Activated T-helper 1 cell treated with anti-CD3 and anti-CD28 coated beads, Interleukin-12 subunit alpha, Interleukin-12 subunit beta, Interleukin-2, Interleukin-4 antibody, amounts not matched to agents 30 ng/mL and 10 ng/mL and 1 ng/mL, durations not matched to agents 14 hours and 24 hours and 36 hours (primary cell): ENCODE measurements at regions not wholly inside any gene's neighbourhood (a gene's known extent, or its start where the extent isn't known, plus 50 kb on each side); places are given as distances from the start of the nearest gene placed in this dataset.
"Not testable (repeated sequence)": the region's sequence is repeated elsewhere in the genome, so short reads cannot be mapped to it uniquely, and the experiment has no call there.

Source experiments
- DNase-seq: peaks from one replicate; pipeline ENCODE4 v3.0.0; 2021; ENCODE audit warnings: low spot score
- H3K27ac Mint-ChIP-seq: one replicate; pipeline ENCODE4 v1.8.0; 2021; ENCODE audit warnings: mild to moderate bottlenecking, mixed read lengths
- H3K27me3 Mint-ChIP-seq: one replicate; pipeline ENCODE4 v1.8.0; 2022; ENCODE audit warnings: mild to moderate bottlenecking, moderate library complexity, mixed read lengths; ENCODE audit not compliant: insufficient read depth
- H3K36me3 Mint-ChIP-seq: one replicate; pipeline ENCODE4 v1.8.0; 2021; ENCODE audit warnings: low read depth, mixed read lengths
- H3K4me1 Mint-ChIP-seq: one replicate; pipeline ENCODE4 v1.8.0; 2021; ENCODE audit warnings: low read depth, mixed read lengths
- H3K4me3 Mint-ChIP-seq: one replicate; pipeline ENCODE4 v1.8.0; 2021; ENCODE audit warnings: mild to moderate bottlenecking, moderate library complexity, mixed read lengths
- H3K9me3 Mint-ChIP-seq: one replicate; pipeline ENCODE4 v1.8.0; 2021; ENCODE audit warnings: mixed read lengths
- intact Hi-C: fragments of 100-400 bp; cut with micrococcal nuclease; formaldehyde crosslinking; loops from one replicate; pipeline ENCODE4 v1.15.1; 2024

- intact Hi-C loops: no loop called here
- no peak for DNase-seq
- Mint-ChIP-seq H3K36me3 (peaks cover 3% of the 10 kb centered on the region), H3K4me3 (no peak overlapping the region), H3K27me3 (peaks cover 13% of the 10 kb centered on the region), H3K27ac (no peak overlapping the region), H3K9me3 (peaks cover 27% of the 10 kb centered on the region), H3K4me1 (peaks cover 5% of the 10 kb centered on the region)
These were observed 71.0 kb upstream of the CD55 start for GRCh38 chr1:207250431-207250830.

- intact Hi-C loops: no loop called here
- Mint-ChIP-seq H3K27ac (no peak overlapping the region), H3K9me3 (peaks cover 32% of the 10 kb centered on the region), H3K4me3 (no peak overlapping the region), H3K27me3 (peaks cover 10% of the 10 kb centered on the region), H3K4me1 (peaks cover 5% of the 10 kb centered on the region), H3K36me3 (peaks cover 3% of the 10 kb centered on the region)
- DNase-seq: no peak
These were observed 70.4 kb upstream of the CD55 start for GRCh38 chr1:207251066-207251465.

- H3K27ac Mint-ChIP-seq: no peak overlapping the region
- no peaks in the 10 kb centered on the region for H3K4me1 Mint-ChIP-seq
- peaks cover 50% of the 10 kb centered on the region for H3K9me3 Mint-ChIP-seq
- no peak for DNase-seq
- H3K36me3 Mint-ChIP-seq: peaks cover 3% of the 10 kb centered on the region
- H3K27me3 Mint-ChIP-seq: peaks cover 7% of the 10 kb centered on the region
- no peak overlapping the region for H3K4me3 Mint-ChIP-seq
- intact Hi-C loops: no loop called here
These were observed 64.6 kb upstream of the CD55 start for GRCh38 chr1:207256869-207257268.

GRCh38 chr1:207259391-207259790, 62.1 kb upstream of the CD55 start:
- H3K9me3 Mint-ChIP-seq: peaks cover 41% of the 10 kb centered on the region
- H3K4me3 Mint-ChIP-seq: no peak overlapping the region
- peaks cover 6% of the 10 kb centered on the region for H3K36me3 Mint-ChIP-seq
- DNase-seq: no peak
- H3K4me1 Mint-ChIP-seq: no peaks in the 10 kb centered on the region
- H3K27me3 Mint-ChIP-seq: peaks cover 2% of the 10 kb centered on the region
- intact Hi-C loops: no loop called here
- H3K27ac Mint-ChIP-seq: no peak overlapping the region

GRCh38 chr1:207261971-207262370, 59.5 kb upstream of the CD55 start:
- Mint-ChIP-seq H3K9me3 (peaks cover 16% of the 10 kb centered on the region), H3K4me3 (no peak overlapping the region), H3K36me3 (peaks cover 3% of the 10 kb centered on the region), H3K4me1 (no peaks in the 10 kb centered on the region), H3K27me3 (peaks cover 4% of the 10 kb centered on the region), H3K27ac (no peak overlapping the region)
- DNase-seq: no peak
- intact Hi-C loops: no loop called here

GRCh38 chr1:207262891-207263290, 58.6 kb upstream of the CD55 start:
- H3K27me3 Mint-ChIP-seq, DNase-seq, intact Hi-C loops, H3K9me3 Mint-ChIP-seq, H3K4me3 Mint-ChIP-seq, H3K27ac Mint-ChIP-seq, H3K36me3 Mint-ChIP-seq, H3K4me1 Mint-ChIP-seq: not testable (repeated sequence)

GRCh38 chr1:207264663-207265252, 56.7 kb upstream of the CD55 start:
- Mint-ChIP-seq H3K36me3 (peaks cover 3% of the 10 kb centered on the region), H3K9me3 (peaks cover 7% of the 10 kb centered on the region), H3K27ac (no peak overlapping the region), H3K27me3 (peaks cover 5% of the 10 kb centered on the region), H3K4me1 (no peaks in the 10 kb centered on the region), H3K4me3 (no peak overlapping the region)
- intact Hi-C loops: no loop called here
- no peak for DNase-seq

- peaks cover 8% of the 10 kb centered on the region for H3K9me3 Mint-ChIP-seq
- no peak for DNase-seq
- intact Hi-C loops: no loop called here
These were observed 53.1 kb upstream of the CD55 start for GRCh38 chr1:207268337-207268736.

GRCh38 chr1:207268753-207269511, 52.5 kb upstream of the CD55 start:
- peaks cover 4% of the 10 kb centered on the region for H3K27me3 Mint-ChIP-seq
- intact Hi-C loops: no loop called here

More at GRCh38 chr1:207268337-207268736, 53.1 kb upstream of the CD55 start:
- Mint-ChIP-seq H3K36me3 (peaks cover 3% of the 10 kb centered on the region), H3K4me1 (no peaks in the 10 kb centered on the region), H3K4me3 (no peak overlapping the region), H3K27ac (no peak overlapping the region), H3K27me3 (peaks cover 4% of the 10 kb centered on the region)

More at GRCh38 chr1:207268753-207269511, 52.5 kb upstream of the CD55 start:
- H3K4me1 Mint-ChIP-seq: no peaks in the 10 kb centered on the region
- H3K4me3 Mint-ChIP-seq: no peak overlapping the region
- no peak for DNase-seq
- peaks cover 11% of the 10 kb centered on the region for H3K9me3 Mint-ChIP-seq
- no peak overlapping the region for H3K27ac Mint-ChIP-seq
- peaks cover 2% of the 10 kb centered on the region for H3K36me3 Mint-ChIP-seq
